GM21619 (cell line): ENCODE measurements at regions not wholly inside any gene's neighbourhood (a gene's known extent, or its start where the extent isn't known, plus 50 kb on each side); places are given as distances from the start of the nearest gene placed in this dataset.
"Not testable (repeated sequence)": the region's sequence is repeated elsewhere in the genome, so short reads cannot be mapped to it uniquely, and the experiment has no call there.

Experiments
- ATAC-seq: cut with Tn5 transposase; IDR thresholded peaks from one replicate; pipeline ENCODE4 v1.9.1; 2021; ENCODE audit not compliant: unreplicated experiment

- no peak for ATAC-seq
These were observed 1156.0 kb downstream of the PCDH9 start for GRCh38 chr13:66074018-66074615.

DNA sequence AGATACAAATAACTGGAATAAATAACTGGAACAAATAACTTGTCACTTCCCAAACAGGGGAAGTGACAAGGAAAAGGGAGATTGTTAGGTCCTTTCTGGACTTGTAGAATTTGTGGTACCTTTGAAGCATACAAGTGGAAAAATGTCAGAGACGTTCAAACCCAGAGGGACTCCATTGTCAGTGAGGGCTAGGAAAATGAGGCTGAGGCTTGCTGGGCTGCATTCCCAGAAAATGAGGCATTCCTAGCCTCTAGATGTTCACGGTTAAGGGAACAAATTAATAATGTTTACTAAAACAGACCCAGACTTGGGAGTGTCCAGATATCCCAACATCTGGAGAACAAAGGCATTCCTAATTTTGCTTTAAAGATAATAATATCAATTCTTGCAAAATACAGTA lies 1158.0 kb downstream of the PCDH9 start:
- not testable (repeated sequence) for ATAC-seq

DNA sequence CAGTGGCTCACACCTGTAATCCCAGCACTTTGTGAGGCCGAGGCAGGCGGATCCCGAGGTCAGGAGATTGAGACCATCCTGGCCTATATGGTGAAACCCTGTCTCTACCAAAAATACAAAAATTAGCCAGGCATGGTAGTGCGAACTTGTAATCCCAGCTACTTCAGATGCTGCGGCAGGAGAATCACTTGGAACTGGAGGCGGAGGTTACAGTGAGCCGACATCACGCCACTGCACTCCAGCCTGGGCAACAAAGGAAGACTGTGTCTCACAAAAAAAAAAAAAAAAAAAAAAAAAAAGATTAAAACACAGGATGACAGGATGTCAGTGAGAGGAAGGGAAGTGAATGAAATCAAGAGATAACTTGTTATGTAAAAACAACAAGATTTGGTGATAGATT lies 1158.5 kb downstream of the PCDH9 start:
- ATAC-seq: no peak

GRCh38 chr13:66071029-66071428 lies 1159.1 kb downstream of the PCDH9 start:
- no peak for ATAC-seq

- no peak for ATAC-seq
These were observed 1160.6 kb downstream of the PCDH9 start for GRCh38 chr13:66069570-66069969.

DNA sequence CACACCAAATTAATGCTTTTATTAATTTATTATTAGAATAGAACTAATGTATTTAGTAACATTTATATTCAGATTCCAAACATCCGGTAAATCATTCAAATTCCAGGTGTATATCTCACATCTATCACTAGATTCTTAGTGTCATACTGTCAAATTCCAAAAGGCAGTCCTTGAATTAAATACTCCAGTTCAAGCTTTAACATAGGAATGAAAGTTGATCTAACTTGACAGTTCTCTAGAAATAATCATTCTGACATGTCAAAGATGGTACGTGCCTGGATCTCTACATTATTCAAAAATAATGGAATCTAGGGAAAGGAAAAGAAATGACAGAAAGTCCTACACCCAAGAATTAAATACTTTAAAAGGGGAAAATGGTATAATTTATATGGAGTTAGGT lies 1161.5 kb downstream of the PCDH9 start:
- no peak for ATAC-seq

DNA sequence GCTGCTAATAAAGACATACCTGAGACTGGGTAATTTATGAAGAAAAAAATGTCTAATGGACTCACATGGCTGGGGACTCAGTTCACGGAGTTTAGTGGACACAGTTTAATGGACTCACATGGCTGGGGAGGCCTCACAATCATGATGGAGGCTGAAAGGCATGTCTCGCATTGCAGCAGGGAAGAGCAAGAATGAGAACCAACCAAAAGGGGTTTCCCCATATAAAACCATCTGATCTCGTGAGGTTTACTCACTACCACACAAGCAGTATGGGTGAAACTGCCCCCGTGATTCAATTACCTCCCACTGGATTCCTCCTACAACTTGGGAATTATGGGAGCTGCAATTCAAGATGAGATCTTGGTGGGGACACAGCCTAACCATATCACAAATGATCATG lies 1181.2 kb downstream of the PCDH9 start:
- ATAC-seq: no peak

DNA sequence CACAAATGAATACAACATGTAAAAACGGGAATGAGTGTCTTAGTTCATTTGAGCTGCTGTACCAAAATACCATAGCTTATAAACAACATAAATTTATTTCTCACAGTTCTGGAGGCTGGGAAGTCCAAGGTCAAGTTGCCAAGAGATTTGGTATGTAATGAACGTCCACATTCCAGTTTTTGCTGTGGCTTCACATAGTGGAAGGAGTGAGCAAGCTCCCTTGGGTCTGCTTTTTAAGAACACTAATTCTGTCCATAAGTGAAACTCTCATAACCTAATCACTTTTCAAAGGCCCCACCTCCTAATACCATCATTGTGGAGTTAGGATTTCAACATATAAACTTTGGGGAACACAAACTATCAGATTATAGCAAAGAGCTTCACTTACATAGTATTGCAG lies 1189.6 kb downstream of the PCDH9 start:
- no peak for ATAC-seq

GRCh38 chr13:66037096-66037495 lies 1193.0 kb downstream of the PCDH9 start:
- no peak for ATAC-seq

DNA sequence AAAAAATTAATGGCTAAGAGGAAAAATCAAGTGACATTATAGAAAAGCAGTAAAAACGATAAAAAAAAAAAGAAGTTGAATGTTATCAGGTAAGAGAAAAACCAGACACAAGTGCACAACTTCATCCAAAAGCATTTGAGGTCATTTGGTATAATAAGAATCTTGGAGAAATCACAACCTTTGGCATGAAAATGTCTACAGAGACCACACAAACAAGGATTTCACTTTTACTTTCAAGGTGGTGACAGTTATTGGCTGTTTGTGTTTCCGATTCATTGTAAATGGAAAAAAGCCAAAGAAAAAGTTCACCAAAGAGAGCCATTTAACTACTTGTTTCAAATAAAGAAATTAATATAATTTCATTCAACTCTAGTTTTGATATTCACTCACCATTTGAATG lies 1193.5 kb downstream of the PCDH9 start:
- no peak for ATAC-seq

DNA sequence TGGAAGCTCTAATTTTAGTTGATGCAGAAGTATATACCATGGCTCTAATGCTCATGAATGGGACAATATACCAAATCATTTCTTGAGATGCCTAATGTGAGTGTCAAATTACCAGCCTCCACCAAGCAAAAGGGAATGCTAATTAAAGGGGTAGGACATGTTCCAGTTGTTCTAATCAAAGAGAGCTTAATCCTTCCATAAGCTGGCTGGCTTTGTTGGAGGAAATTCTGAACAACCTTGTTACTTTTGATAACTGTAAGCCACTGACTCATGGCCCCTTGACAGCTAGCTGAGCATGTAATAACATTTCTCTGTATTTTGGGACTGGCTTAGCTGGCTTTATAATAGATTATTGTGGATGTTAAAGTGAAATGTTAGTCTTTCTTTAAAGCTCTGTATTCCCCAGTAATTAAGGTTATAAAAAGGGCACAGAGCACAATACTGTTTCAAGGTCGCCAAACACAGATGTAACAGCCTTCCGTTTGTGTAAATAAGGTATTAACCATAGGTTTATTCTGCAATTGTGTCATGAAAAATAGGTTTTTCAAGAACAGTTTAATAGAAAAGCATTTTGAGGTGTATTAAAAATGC lies 1194.0 kb downstream of the PCDH9 start:
- no peak for ATAC-seq

DNA sequence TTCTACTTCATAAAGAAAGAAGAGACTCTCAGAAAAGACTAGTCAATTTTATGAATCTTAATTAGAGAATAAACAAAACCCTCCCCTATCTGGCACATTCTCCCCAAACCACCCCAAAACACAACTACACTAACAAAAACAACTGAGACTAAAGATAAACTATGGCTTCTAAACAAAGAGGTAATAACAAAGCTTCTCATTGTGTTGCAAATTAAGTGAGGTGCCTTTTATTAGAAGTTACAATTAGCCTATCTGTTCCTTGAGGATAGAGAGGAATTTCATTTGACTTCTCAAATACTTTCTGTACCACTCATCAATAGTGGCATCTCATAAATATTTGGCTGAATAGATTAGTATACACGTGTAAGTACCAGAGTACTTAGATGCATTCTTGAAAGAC lies 1196.2 kb downstream of the PCDH9 start:
- no peak for ATAC-seq

- no peak for ATAC-seq
These were observed 1208.3 kb downstream of the PCDH9 start for GRCh38 chr13:66021846-66022245.

GRCh38 chr13:66014771-66015170 lies 1215.4 kb downstream of the PCDH9 start:
- no peak for ATAC-seq

DNA sequence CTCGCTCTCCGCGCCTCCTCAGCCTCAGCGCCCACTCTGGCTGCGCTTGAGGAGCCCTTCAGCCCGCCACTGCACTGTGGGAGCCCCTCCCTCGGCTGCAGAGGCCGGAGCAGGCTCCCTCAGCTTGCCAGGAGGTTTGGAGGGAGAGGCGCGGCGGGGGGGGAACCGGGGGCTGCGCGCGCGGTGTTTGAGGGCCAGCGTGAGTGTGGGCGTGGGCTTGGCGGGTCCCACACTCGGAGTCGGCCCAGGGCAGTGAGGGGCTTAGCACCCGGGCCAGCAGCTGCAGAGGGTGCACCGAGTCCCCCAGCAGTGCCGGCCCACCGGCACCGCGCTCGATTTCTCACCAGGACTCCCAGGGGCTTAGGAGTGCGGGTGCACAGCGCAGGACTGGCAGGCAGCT lies 1220.9 kb downstream of the PCDH9 start:
- no peak for ATAC-seq

DNA sequence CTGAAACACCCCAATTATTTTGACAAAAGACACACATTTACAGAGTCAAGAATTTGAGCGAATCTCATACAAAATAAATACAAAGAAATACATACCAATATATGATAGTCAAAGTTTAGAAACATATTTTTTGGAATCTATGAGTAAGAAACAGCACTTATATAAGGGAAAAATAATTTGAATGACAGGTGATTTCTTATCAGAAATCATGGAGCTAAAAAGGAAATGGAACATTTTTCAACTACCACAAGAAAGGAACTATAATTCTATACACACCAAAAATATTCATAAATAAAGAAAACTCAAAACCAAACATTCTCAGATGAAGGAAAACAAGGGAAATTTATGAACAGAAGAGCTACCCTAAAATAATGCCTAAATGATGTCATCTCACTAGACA lies 1226.6 kb downstream of the PCDH9 start:
- no peak for ATAC-seq

DNA sequence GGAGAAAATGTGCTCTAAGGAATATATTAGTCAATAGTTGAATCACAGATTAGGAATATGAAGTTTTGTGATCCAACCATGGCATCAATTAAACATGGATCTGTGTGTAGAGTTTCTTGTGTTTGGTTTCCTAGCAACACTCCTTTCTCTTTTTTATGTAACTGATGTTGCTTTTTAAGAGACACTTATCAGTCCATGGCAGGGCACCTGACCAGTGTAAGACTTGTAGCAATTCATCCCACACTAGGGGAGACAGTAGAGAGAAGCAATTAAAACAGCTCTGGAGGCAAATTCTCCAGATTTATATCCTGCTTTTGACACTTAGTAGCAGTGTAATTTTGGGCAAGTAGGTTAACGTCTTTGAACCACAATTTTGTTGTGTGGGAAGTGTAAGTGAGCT lies 1229.0 kb downstream of the PCDH9 start:
- no peak for ATAC-seq

GRCh38 chr13:65999411-65999810 lies 1230.7 kb downstream of the PCDH9 start:
- ATAC-seq: no peak

GRCh38 chr13:65990684-65991083 lies 1239.5 kb downstream of the PCDH9 start:
- ATAC-seq: no peak

DNA sequence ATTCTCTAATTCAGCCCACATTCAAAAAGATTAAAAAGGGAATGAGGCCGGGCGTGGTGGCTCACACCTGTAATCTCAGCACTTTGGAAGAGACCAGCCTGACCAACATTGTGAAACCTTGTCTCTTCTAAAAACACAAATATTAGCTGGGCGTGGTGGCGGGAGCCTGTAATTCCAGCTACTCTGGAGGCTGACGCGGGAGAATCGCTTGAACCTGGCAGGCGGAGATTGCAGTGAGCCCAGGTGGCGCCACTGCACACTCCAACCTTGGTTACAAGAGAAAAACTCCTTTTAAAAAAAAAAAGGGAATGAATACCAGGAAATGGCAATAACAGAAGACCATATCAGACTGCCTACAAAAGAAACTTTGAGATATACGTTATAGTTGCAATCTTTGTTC lies 1244.5 kb downstream of the PCDH9 start:
- ATAC-seq: no peak

- no peak for ATAC-seq
These were observed 1252.6 kb downstream of the PCDH9 start for GRCh38 chr13:65977525-65977924.

DNA sequence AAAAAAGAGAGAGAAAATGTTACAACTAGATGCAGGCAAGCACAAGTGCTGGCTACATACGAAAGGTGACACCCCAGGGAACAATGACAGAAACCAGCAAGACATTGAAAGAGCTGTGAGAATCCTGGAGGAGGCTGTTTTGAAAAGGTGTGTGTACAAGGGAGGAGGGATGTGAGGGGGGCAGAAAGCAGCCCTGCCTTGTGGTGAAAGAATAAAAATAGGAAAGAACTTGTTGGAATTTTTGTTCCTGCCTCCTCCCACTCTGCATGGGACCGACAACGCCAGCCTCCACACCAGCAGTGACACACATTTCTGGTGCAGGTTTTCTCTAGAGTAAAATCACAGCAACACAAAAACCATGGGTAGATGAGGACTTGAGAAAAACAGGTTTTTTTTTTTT lies 1258.6 kb downstream of the PCDH9 start:
- no peak for ATAC-seq

- no peak for ATAC-seq
These were observed 1263.1 kb downstream of the PCDH9 start for GRCh38 chr13:65966991-65967451.
